ENCODE measurements at regions not wholly inside any gene's neighbourhood (a gene's known extent, or its start where the extent isn't known, plus 50 kb on each side); places are given as distances from the start of the nearest gene placed in this dataset.
"Not testable (repeated sequence)": the region's sequence is repeated elsewhere in the genome, so short reads cannot be mapped to it uniquely, and the experiment has no call there.

GRCh38 chr12:91711925-91712324, 433.7 kb downstream of the BTG1 start:
- not testable (repeated sequence) for DNase-seq

DNA sequence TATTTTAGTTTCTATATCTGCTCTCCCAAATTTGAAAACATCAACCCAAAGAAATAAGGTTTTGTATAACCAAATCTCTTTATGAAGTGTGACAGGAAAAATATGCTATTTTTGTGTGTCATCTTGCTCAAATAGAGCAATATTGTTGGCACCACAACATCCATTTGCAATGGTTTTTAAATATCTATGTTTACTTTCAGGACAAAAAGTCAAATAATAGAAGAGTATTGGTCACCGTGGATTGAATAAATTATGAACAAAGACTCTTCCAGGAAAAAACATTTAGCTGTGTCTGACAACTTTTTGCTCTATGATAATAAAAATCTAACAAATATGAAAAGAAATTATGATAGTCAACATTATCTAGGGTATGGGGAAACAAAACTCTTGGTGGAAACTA, 439.2 kb downstream of the BTG1 start:
- DNase-seq: no peak

- DNase-seq: no peak
Observed at GRCh38 chr12:91704446-91704845, 441.2 kb downstream of the BTG1 start.

DNA sequence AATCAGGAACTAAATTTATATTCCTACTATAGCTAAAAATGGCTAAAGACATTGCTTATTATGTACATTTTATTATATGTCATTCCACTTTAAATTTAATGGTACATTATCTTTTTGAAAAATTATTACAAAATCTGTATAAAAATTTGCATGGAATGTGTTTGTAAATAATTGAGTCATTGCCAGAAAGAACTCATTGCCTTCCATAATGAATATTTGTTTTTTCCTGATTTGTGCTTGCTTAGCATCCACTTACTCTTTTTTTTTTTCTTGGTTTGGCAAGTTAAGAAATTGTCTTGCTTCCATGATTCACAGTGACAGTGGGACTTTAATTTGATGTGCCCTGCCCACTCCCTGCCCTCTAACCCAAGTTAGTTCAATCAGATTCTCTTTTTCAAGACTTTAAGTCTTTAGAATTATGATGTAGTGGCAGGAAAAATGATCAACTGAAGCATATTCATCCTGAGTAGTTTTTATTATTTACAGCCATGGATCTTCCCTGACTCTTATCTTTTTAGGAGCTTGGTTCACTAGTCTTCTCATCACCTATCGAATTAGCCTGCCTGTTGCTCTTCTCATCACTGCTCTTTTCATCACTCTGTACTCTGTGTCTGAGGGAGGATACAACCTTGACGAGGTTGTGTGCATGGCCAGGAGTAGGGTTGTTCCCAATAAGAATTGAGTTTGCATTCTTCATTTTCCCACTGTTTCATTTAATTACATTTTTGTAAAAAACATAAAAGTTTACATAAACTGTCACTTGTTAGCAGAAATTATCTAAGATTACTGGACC, 442.0 kb downstream of the BTG1 start:
- DNase-seq: no peak

DNA sequence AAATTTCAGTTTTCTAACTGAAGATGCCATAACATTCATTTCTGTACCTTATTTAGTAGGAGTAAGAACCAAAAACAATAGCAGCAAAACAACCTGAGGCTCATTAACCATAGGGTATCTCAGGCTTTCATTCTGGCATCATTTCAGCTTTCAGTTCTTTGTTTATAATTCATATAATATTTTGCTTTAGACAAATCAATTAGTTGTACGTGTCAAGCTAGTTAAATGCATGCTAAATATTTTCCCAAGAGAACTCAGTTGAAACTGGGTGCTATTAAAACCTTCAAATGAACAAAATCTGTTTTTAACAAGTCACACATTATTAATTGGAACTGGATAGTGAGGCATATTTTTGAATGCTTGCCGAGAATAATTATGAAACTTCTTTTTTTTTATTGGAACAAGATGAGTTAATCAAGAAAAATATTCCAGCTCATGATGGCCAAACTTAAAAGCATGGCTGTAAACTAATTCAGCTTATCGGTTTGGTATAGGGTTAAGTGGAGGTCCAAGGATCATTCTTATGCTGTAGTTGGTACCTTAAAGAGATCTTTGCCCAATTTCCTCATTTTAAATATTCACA, 442.7 kb downstream of the BTG1 start:
- no peak for DNase-seq

GRCh38 chr12:91695964-91696363, 449.7 kb downstream of the BTG1 start:
- DNase-seq: no peak

- DNase-seq: not testable (repeated sequence)
Observed at GRCh38 chr12:91695406-91695805, 450.2 kb downstream of the BTG1 start.

- no peak for DNase-seq
Observed at GRCh38 chr12:91690531-91690930, 455.1 kb downstream of the BTG1 start.

GRCh38 chr12:91687052-91688017, 458.3 kb downstream of the BTG1 start:
- DNase-seq: no peak

GRCh38 chr12:91685917-91686316, 459.7 kb downstream of the BTG1 start:
- no peak for DNase-seq

- no peak for DNase-seq
Observed at GRCh38 chr12:91681751-91682150, 463.9 kb downstream of the BTG1 start.

DNA sequence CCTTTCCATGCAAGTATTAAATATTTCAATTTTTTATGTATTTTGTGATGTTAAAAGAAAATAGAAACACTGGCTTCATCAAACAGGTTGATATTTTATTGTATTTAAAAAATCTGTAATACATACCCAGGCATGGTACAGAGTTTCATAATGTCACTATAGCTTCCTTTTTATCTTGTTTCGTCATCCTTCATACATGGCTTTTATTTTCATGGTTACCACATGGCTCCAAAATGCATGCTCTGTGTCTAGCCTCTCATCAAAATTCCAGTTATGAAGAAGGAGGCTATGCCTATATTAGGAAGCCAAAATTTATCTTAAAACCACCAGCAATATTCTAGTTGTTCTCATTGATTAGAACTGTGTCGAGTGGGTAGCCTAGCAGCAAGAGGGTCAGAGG, 464.8 kb downstream of the BTG1 start:
- DNase-seq: no peak

GRCh38 chr12:91677556-91677955, 468.1 kb downstream of the BTG1 start:
- DNase-seq: no peak

DNA sequence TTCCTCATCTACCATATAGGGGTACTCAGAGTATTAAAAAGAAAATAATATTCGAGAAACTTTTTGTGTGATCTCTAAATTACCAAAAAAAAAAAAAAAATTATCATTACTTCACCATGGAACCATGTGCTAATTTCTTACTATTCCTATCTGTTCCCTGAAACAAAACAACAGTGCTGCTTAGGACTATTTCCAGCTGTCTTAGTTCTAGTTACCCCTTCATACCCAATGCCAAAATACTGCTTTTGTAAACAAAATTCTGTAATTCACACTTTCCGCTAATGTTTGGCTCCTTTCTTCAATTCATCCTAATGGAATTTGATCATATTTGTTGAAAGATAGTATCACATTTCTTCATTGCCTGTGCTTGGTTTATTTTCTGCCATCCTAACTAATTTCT, 470.2 kb downstream of the BTG1 start:
- DNase-seq: no peak

DNA sequence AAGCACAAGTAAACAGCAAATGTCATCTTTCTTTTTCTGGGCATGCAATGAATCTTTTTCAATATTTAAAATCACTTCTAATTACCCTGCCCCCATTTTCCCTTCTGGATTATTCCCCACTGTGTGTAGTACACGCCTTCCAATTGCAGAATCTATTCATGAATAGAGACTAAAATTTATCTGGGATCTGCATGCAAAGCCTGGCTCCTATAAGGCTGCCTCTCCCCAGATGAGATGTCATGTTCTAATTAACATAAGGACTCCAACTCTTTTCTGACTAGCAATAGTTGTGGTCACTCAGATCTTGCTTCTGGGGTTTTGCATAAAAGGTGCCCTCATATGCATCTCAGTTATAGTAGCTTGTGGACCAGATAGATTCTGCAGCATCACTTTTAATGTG, 473.5 kb downstream of the BTG1 start:
- DNase-seq: no peak

DNA sequence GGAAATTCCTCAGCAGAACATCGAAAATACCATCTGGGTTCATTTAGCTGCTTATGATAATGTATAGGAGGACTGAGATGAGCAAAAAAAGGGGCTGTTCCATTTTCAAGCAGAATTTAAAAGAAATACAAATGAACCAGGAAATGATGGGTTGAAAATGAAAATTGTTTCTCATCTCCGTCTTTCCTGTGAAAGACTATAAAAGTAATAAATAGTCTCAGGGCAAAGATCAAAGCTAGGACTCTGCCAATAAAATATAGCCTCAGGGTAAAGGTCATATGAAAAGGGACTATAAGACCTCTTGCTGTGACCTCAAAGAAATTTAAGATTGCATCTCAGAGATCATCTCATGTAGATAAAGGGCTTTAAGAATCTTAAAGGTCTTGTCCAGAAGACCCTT, 478.0 kb downstream of the BTG1 start:
- no peak for DNase-seq

GRCh38 chr12:91663744-91664143, 481.1 kb upstream of the DCN start:
- no peak for DNase-seq

DNA sequence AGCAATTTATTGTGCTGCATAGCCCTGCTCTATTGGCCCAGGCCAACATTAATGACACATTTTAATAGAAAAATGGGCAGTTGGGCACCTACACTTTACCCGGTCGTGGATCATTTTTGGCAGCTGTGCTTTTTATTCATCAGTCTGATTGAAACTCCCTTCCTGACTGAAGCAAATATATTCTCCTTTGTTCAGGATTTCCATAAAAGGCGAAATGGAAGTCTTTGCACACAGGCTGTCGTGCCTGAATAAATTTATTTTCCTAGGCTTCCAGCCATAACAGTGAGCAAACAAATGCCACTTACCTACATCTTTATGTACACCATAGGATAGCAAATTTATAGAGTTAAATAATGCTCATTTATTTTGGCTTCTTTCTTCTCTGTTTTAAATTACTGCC, 480.7 kb upstream of the DCN start:
- no peak for DNase-seq

GRCh38 chr12:91662021-91662420, 479.4 kb upstream of the DCN start:
- DNase-seq: no peak

- DNase-seq: no peak
Observed at GRCh38 chr12:91657032-91657431, 474.4 kb upstream of the DCN start.

GRCh38 chr12:91655966-91656365, 473.3 kb upstream of the DCN start:
- no peak for DNase-seq

- DNase-seq: no peak
Observed at GRCh38 chr12:91654087-91654486, 471.5 kb upstream of the DCN start.

GRCh38 chr12:91651728-91652127, 469.1 kb upstream of the DCN start:
- no peak for DNase-seq

GRCh38 chr12:91643763-91644162, 461.1 kb upstream of the DCN start:
- no peak for DNase-seq
